Omental fat pad (tissue), 3 donors: ENCODE measurements at regions not wholly inside any gene's neighbourhood (a gene's known extent, or its start where the extent isn't known, plus 50 kb on each side); places are given as distances from the start of the nearest gene placed in this dataset.

Source experiments
- ATAC-seq: fragments of 150-250 bp; one replicate; pipeline ENCODE4 v1.9.1; 2016; ENCODE audit warnings: mild to moderate bottlenecking, moderate library complexity; ENCODE audit not compliant: low FRiP score
- DNase-seq: peaks from one replicate; pipeline ENCODE4 v3.0.0-alpha.2; 2019; ENCODE audit warnings: low spot score
- CTCF ChIP-seq, 3 donors: fragments of 450-650 bp; IDR thresholded peaks; one replicate each; pipeline ENCODE4 v1.5.1; 2016 to 2017; ENCODE audit warnings: antibody characterized with exemption in 3 of 3, mild to moderate bottlenecking in 3 of 3, moderate library complexity in 2 of 3

GRCh38 chr5:17355586-17356346, 138.3 kb downstream of the BASP1 start:
- ATAC-seq (no peak), DNase-seq (no peak)
- TF ChIP-seq CTCF (IDR thresholded peaks at IDR 0.05), result no peak

GRCh38 chr5:17356551-17356950, 139.1 kb downstream of the BASP1 start:
- DNase-seq, result no peak
- TF ChIP-seq CTCF (IDR thresholded peaks at IDR 0.05), result no peak
- ATAC-seq, result no peak

- TF ChIP-seq CTCF (IDR thresholded peaks at IDR 0.05), result no peak
- DNase-seq (no peak), ATAC-seq (no peak)
Measured at GRCh38 chr5:17357504-17357903, 140.1 kb downstream of the BASP1 start.

- TF ChIP-seq CTCF (IDR thresholded peaks at IDR 0.05), result no peak
- DNase-seq (no peak), ATAC-seq (no peak)
Measured at GRCh38 chr5:17358031-17358430, 140.0 kb upstream of the TAF11L2 start.

GRCh38 chr5:17359451-17360011, 138.5 kb upstream of the TAF11L2 start:
- no peak for TF ChIP-seq CTCF (IDR thresholded peaks at IDR 0.05)
- no peak for DNase-seq
- ATAC-seq, result no peak

- TF ChIP-seq CTCF (IDR thresholded peaks at IDR 0.05), result no peak
- no peak for DNase-seq
- no peak for ATAC-seq
Measured at GRCh38 chr5:17360879-17361278, 137.2 kb upstream of the TAF11L2 start.

GRCh38 chr5:17361331-17361730, 136.7 kb upstream of the TAF11L2 start:
- ATAC-seq, result no peak
- no peak for DNase-seq
- TF ChIP-seq CTCF (IDR thresholded peaks at IDR 0.05), result no peak
